ENCODE measurements at regions not wholly inside any gene's neighbourhood (a gene's known extent, or its start where the extent isn't known, plus 50 kb on each side); places are given as distances from the start of the nearest gene placed in this dataset.

- H3K4me1 ChIP-seq = no peaks in the 10 kb centered on the region
- intact Hi-C loops (cut with DNase I) = no loop called here
- H3K27ac ChIP-seq = no peak overlapping the region
- H3K9me3 ChIP-seq = no peaks in the 10 kb centered on the region
- no peaks in the 10 kb centered on the region for H3K36me3 ChIP-seq
- no peak for DNase-seq
- no peak for ATAC-seq
- no peaks in the 10 kb centered on the region for H3K27me3 ChIP-seq (ENCODE audit: low read depth)
- TF ChIP-seq CTCF (IDR thresholded peaks at IDR 0.05) = no peak
- no peak overlapping the region for H3K4me3 ChIP-seq
Measured at GRCh38 chr3:5341610-5342009, 154.1 kb downstream of the EDEM1 start.

GRCh38 chr3:5343459-5343858 is 156.0 kb downstream of the EDEM1 start:
- Histone ChIP-seq H3K4me1 (no peaks in the 10 kb centered on the region), H3K36me3 (no peaks in the 10 kb centered on the region), H3K27ac (no peak overlapping the region), H3K9me3 (no peaks in the 10 kb centered on the region), H3K4me3 (no peak overlapping the region), H3K27me3 (ENCODE audit: low read depth) (no peaks in the 10 kb centered on the region)
- no peak for TF ChIP-seq CTCF (IDR thresholded peaks at IDR 0.05)
- ATAC-seq (no peak), DNase-seq (no peak)
- intact Hi-C loops (cut with DNase I) = no loop called here

- Histone ChIP-seq H3K9me3 (no peaks in the 10 kb centered on the region), H3K27ac (no peak overlapping the region), H3K36me3 (no peaks in the 10 kb centered on the region), H3K27me3 (ENCODE audit: low read depth) (no peaks in the 10 kb centered on the region), H3K4me3 (no peak overlapping the region), H3K4me1 (no peaks in the 10 kb centered on the region)
- no peak for DNase-seq
- ATAC-seq = no peak
- intact Hi-C loops (cut with DNase I) = no loop called here
- TF ChIP-seq CTCF (IDR thresholded peaks at IDR 0.05) = no peak
Measured at GRCh38 chr3:5344707-5345106, 157.2 kb downstream of the EDEM1 start.

- DNase-seq = no peak
- H3K27ac ChIP-seq = no peak overlapping the region
- H3K4me3 ChIP-seq = no peak overlapping the region
- no peaks in the 10 kb centered on the region for H3K27me3 ChIP-seq (ENCODE audit: low read depth)
- intact Hi-C loops (cut with DNase I) = no loop called here
- no peaks in the 10 kb centered on the region for H3K9me3 ChIP-seq
- no peaks in the 10 kb centered on the region for H3K4me1 ChIP-seq
- no peak for ATAC-seq
- no peak for TF ChIP-seq CTCF (IDR thresholded peaks at IDR 0.05)
- H3K36me3 ChIP-seq = no peaks in the 10 kb centered on the region
Measured at GRCh38 chr3:5347486-5347885, 160.0 kb downstream of the EDEM1 start.

- TF ChIP-seq CTCF (IDR thresholded peaks at IDR 0.05) = no peak
- H3K4me1 ChIP-seq = no peaks in the 10 kb centered on the region
- H3K27me3 ChIP-seq (ENCODE audit: low read depth) = no peaks in the 10 kb centered on the region
- no peaks in the 10 kb centered on the region for H3K9me3 ChIP-seq
- no peak for DNase-seq
- intact Hi-C loops (cut with DNase I) = no loop called here
- no peak overlapping the region for H3K4me3 ChIP-seq
- H3K27ac ChIP-seq = no peak overlapping the region
- H3K36me3 ChIP-seq = no peaks in the 10 kb centered on the region
- no peak for ATAC-seq
Measured at GRCh38 chr3:5348229-5348902, 160.9 kb downstream of the EDEM1 start.
